ENCODE measurements at regions not wholly inside any gene's neighbourhood (a gene's known extent, or its start where the extent isn't known, plus 50 kb on each side); places are given as distances from the start of the nearest gene placed in this dataset.

DNA sequence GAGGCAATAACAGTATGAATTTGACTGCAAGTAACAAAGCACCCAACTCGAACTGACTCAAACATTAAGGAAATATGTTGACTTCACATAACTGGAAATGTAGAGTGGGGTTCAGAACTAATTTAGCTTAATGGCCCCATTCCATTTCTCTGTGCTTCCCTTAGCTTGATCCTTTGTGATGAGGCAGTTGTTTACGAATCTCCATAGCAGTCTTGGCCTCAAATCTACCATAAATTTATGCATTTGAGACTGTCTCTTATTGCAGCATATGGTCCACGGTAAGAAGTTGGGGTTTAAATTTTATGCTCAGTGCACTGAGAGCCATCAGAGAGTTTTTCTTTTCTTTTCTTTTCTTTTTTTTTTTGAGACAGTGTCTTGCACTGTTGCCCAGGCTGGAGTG, 148.7 kb upstream of the POU1F1 start (continued):
- TF ChIP-seq, protein P1, sequence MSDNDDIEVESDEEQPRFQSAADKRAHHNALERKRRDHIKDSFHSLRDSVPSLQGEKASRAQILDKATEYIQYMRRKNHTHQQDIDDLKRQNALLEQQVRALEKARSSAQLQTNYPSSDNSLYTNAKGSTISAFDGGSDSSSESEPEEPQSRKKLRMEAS (IDR thresholded peaks at IDR 0.05), result no peak
- TF ChIP-seq FOXA2 (IDR thresholded peaks at IDR 0.05), result no peak
- TF ChIP-seq FOXA1 (IDR thresholded peaks at IDR 0.05), result no peak

DNA sequence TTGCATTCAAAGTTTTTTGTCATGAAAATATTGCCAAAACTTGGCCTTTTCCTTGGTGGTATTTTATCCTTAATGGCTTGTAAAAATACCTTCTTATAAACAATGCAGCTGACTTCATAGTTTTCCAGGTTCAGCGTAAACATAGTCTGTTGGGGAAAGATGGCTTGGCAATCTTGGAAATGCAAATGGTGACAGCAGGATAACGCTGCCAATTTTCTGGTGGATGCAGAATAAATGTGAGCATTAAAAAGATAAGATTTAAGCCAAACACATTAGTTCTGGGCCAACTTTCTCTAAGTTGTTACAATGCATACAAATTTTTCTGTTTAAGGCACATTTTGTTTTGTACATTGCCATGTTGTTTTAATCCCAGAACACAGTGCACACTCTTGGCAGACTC, 147.0 kb upstream of the POU1F1 start:
- TF ChIP-seq SP1 (IDR thresholded peaks at IDR 0.05), result no peak
- TF ChIP-seq RAD21 (IDR thresholded peaks at IDR 0.05), result no peak
- TF ChIP-seq FOXA1 (IDR thresholded peaks at IDR 0.05), result no peak
- TF ChIP-seq JUND (IDR thresholded peaks at IDR 0.05), result no peak
- TF ChIP-seq HNF4G (IDR thresholded peaks at IDR 0.05), result no peak
- TF ChIP-seq, protein P2, sequence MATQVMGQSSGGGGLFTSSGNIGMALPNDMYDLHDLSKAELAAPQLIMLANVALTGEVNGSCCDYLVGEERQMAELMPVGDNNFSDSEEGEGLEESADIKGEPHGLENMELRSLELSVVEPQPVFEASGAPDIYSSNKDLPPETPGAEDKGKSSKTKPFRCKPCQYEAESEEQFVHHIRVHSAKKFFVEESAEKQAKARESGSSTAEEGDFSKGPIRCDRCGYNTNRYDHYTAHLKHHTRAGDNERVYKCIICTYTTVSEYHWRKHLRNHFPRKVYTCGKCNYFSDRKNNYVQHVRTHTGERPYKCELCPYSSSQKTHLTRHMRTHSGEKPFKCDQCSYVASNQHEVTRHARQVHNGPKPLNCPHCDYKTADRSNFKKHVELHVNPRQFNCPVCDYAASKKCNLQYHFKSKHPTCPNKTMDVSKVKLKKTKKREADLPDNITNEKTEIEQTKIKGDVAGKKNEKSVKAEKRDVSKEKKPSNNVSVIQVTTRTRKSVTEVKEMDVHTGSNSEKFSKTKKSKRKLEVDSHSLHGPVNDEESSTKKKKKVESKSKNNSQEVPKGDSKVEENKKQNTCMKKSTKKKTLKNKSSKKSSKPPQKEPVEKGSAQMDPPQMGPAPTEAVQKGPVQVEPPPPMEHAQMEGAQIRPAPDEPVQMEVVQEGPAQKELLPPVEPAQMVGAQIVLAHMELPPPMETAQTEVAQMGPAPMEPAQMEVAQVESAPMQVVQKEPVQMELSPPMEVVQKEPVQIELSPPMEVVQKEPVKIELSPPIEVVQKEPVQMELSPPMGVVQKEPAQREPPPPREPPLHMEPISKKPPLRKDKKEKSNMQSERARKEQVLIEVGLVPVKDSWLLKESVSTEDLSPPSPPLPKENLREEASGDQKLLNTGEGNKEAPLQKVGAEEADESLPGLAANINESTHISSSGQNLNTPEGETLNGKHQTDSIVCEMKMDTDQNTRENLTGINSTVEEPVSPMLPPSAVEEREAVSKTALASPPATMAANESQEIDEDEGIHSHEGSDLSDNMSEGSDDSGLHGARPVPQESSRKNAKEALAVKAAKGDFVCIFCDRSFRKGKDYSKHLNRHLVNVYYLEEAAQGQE (IDR thresholded peaks at IDR 0.05), result no peak
- no peak for TF ChIP-seq NR2F2 (IDR thresholded peaks at IDR 0.05)
- no peak for TF ChIP-seq RXRA (IDR thresholded peaks at IDR 0.05)
- no peak for TF ChIP-seq YY1 (IDR thresholded peaks at IDR 0.05)
- TF ChIP-seq, protein P3, sequence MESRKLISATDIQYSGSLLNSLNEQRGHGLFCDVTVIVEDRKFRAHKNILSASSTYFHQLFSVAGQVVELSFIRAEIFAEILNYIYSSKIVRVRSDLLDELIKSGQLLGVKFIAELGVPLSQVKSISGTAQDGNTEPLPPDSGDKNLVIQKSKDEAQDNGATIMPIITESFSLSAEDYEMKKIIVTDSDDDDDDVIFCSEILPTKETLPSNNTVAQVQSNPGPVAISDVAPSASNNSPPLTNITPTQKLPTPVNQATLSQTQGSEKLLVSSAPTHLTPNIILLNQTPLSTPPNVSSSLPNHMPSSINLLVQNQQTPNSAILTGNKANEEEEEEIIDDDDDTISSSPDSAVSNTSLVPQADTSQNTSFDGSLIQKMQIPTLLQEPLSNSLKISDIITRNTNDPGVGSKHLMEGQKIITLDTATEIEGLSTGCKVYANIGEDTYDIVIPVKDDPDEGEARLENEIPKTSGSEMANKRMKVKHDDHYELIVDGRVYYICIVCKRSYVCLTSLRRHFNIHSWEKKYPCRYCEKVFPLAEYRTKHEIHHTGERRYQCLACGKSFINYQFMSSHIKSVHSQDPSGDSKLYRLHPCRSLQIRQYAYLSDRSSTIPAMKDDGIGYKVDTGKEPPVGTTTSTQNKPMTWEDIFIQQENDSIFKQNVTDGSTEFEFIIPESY (IDR thresholded peaks at IDR 0.05), result no peak
- TF ChIP-seq, protein P4, sequence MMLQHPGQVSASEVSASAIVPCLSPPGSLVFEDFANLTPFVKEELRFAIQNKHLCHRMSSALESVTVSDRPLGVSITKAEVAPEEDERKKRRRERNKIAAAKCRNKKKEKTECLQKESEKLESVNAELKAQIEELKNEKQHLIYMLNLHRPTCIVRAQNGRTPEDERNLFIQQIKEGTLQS (IDR thresholded peaks at IDR 0.05), result no peak
- TF ChIP-seq EGR1 (IDR thresholded peaks at IDR 0.05; ENCODE audit: low read depth in 2 of 2), result no peak
- TF ChIP-seq, protein P5, sequence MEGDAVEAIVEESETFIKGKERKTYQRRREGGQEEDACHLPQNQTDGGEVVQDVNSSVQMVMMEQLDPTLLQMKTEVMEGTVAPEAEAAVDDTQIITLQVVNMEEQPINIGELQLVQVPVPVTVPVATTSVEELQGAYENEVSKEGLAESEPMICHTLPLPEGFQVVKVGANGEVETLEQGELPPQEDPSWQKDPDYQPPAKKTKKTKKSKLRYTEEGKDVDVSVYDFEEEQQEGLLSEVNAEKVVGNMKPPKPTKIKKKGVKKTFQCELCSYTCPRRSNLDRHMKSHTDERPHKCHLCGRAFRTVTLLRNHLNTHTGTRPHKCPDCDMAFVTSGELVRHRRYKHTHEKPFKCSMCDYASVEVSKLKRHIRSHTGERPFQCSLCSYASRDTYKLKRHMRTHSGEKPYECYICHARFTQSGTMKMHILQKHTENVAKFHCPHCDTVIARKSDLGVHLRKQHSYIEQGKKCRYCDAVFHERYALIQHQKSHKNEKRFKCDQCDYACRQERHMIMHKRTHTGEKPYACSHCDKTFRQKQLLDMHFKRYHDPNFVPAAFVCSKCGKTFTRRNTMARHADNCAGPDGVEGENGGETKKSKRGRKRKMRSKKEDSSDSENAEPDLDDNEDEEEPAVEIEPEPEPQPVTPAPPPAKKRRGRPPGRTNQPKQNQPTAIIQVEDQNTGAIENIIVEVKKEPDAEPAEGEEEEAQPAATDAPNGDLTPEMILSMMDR (IDR thresholded peaks at IDR 0.05; ENCODE audit: low read depth, low read length, missing input control), result no peak
- no peak for TF ChIP-seq HNF4A (conservative IDR thresholded peaks at IDR 0.05)
- no peak for TF ChIP-seq GABPA (IDR thresholded peaks at IDR 0.05 in 1 of 2, conservative IDR thresholded peaks at IDR 0.05 in 1 of 2)
- 78% methylated on average over 2 of the region's 2 CpGs for WGBS
- no peaks in the 10 kb centered on the region for H3K27me3 ChIP-seq (ENCODE audit: control insufficient read depth in 4 of 4, insufficient read depth in 4 of 4, low read length in 3 of 4)
- no peaks in the 10 kb centered on the region for H3K9me3 ChIP-seq (ENCODE audit: control insufficient read depth in 4 of 4, low read length in 3 of 4)
- H3K36me3 ChIP-seq (ENCODE audit: control insufficient read depth in 4 of 4, insufficient read depth in 3 of 4, low read depth in 1 of 4, low read length in 3 of 4), result no peaks in the 10 kb centered on the region
- no peak overlapping the region for H3K27ac ChIP-seq (ENCODE audit: low read depth in 1 of 2, low read length in 2 of 2)
- no peak overlapping the region for H3K9ac ChIP-seq (ENCODE audit: low read depth in 1 of 2, low read length in 2 of 2)
- no peaks in the 10 kb centered on the region for H3K4me1 ChIP-seq (ENCODE audit: control insufficient read depth in 4 of 4, insufficient read depth in 4 of 4, low read length in 3 of 4)
- DNase-seq (ENCODE audit: low spot score), result no peak
- H3K4me3 ChIP-seq (ENCODE audit: low read depth in 1 of 3, low read length in 3 of 3), result no peak overlapping the region

Data from liver (tissue), 8 donors.